HAP-1 (cell line): ENCODE measurements at regions not wholly inside any gene's neighbourhood (a gene's known extent, or its start where the extent isn't known, plus 50 kb on each side); places are given as distances from the start of the nearest gene placed in this dataset.

Source experiments
- DNase-seq, 2 experiments: peaks; one replicate each; pipeline ENCODE4 v3.0.0-alpha.2; 2016 to 2020; ENCODE audit warnings: low spot score in 2 of 2
- H3K27me3 ChIP-seq: fragments of 250-450 bp; sonication (Bioruptor Pico); 2 replicates; pipeline ENCODE4 v1.5.1; 2020; ENCODE audit warnings: low read depth, mild to moderate bottlenecking, moderate library complexity
- H3K36me3 ChIP-seq: fragments of 250-450 bp; sonication (Bioruptor Pico); replicated peaks from 2 replicates; pipeline ENCODE4 v1.5.1; 2020; ENCODE audit warnings: mild to moderate bottlenecking
- H3K4me1 ChIP-seq: fragments of 250-450 bp; sonication (Bioruptor Pico); 2 replicates; pipeline ENCODE4 v1.5.1; 2020; ENCODE audit warnings: mild to moderate bottlenecking
- H3K4me3 ChIP-seq: fragments of 250-450 bp; sonication (Bioruptor Pico); 2 replicates; pipeline ENCODE4 v1.5.1; 2020; ENCODE audit warnings: mild to moderate bottlenecking, moderate library complexity
- H3K9me3 ChIP-seq: fragments of 250-450 bp; sonication (Bioruptor Pico); 2 replicates; pipeline ENCODE4 v1.5.1; 2020; ENCODE audit warnings: mild to moderate bottlenecking, moderate library complexity
- in situ Hi-C: fragments of 300-500 bp; cut with MboI; formaldehyde crosslinking; loops from 3 replicates; pipeline ENCODE4 v1.14.3; 2020; ENCODE audit warnings: low sequenced_read_pairs, inconsistent platforms, mixed read lengths

DNA sequence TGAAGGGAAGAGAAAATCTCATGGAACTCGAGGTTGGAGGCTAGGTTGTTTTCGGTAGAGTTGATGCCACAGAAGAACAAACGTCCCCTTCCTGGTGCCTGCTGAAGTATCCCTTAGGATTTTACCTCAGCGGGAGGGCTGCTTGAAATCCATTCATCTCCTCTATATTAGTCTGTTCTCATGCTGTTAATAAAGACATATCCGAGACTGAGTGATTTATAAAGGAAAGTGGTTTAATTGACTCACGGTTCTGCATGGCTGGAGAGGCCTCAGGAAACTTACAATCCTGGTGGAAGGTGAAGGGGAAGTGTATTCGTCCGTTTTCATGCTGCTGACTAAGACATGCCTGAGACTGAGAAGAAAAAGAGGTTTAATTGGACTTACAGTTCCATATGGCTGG, 413.5 kb downstream of the NPHP4 start:
- Histone ChIP-seq H3K27me3 (no peaks in the 10 kb centered on the region), H3K36me3 (no peaks in the 10 kb centered on the region), H3K4me1 (no peaks in the 10 kb centered on the region), H3K4me3 (no peak overlapping the region), H3K9me3 (no peaks in the 10 kb centered on the region)
- no peak for DNase-seq
- in situ Hi-C loops: no loop called here

GRCh38 chr1:5577255-5578040, 414.8 kb downstream of the NPHP4 start:
- Histone ChIP-seq H3K36me3 (no peaks in the 10 kb centered on the region), H3K27me3 (no peaks in the 10 kb centered on the region), H3K4me3 (no peak overlapping the region), H3K4me1 (no peaks in the 10 kb centered on the region), H3K9me3 (no peaks in the 10 kb centered on the region)
- in situ Hi-C loops: no loop called here
- DNase-seq: no peak

GRCh38 chr1:5576673-5577065, 415.6 kb downstream of the NPHP4 start:
- no peak overlapping the region for H3K4me3 ChIP-seq
- H3K36me3 ChIP-seq: no peaks in the 10 kb centered on the region
- H3K4me1 ChIP-seq: no peaks in the 10 kb centered on the region
- DNase-seq: no peak
- in situ Hi-C loops: no loop called here
- no peaks in the 10 kb centered on the region for H3K27me3 ChIP-seq
- no peaks in the 10 kb centered on the region for H3K9me3 ChIP-seq

DNA sequence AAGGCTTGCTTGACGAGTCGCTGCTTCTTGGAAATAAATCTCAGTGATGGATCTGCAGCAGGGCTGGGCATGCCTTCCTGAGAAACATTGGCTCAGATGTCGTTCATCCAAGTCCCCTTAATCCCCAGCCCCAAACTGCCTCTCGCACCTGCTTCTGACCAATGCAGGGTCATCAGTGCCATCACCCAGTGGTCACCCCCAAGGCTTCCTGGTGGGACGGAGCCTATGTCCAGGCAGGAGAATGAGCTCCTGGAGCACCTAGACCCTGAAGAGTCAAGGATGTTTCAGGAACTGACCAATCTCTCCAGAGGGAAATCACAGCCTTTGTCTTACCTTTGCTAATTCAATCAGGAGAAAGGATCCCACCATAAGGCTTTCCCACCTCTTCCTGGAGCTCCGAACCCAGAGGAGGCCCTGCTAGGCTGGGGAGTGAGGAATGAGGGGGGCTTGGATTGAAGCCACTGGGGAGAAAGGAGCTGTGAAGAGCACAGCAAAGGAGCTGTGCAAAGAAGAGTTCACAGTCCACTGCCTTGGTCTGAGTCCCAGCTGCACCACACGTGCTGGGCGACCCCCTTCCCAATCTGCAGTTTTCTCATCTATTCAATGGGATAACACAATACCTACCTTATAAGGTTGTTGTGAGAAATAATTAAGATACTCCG, 416.1 kb downstream of the NPHP4 start:
- H3K27me3 ChIP-seq: no peaks in the 10 kb centered on the region
- no peak overlapping the region for H3K4me3 ChIP-seq
- H3K36me3 ChIP-seq: no peaks in the 10 kb centered on the region
- no peaks in the 10 kb centered on the region for H3K4me1 ChIP-seq
- in situ Hi-C loops: no loop called here
- DNase-seq: no peak
- no peaks in the 10 kb centered on the region for H3K9me3 ChIP-seq

- in situ Hi-C loops: no loop called here
- no peaks in the 10 kb centered on the region for H3K36me3 ChIP-seq
- no peaks in the 10 kb centered on the region for H3K9me3 ChIP-seq
- no peaks in the 10 kb centered on the region for H3K27me3 ChIP-seq
- H3K4me1 ChIP-seq: no peaks in the 10 kb centered on the region
- DNase-seq: no peak
- H3K4me3 ChIP-seq: no peak overlapping the region
These were observed 416.8 kb downstream of the NPHP4 start for GRCh38 chr1:5575396-5575940.

DNA sequence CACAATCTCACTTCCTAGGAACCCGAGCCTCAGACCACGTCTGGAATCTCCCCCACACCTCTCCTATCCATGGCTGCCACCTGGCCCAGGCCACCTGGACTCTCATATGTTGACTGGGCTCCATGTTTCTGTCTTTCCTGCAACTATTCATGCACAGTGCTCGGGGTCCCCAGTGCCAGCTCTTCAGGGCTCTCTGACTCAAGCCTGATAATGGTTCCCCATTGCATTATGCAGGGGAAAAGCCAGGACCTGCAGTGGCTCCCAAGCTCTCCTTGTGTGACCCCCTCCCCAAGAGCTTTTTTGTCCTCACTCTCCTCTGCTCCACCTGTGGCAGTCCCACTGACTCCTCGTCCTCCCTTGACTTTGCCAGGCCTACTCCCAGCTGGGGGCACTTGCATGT, 417.6 kb downstream of the NPHP4 start:
- in situ Hi-C loops: no loop called here
- Histone ChIP-seq H3K4me1 (no peaks in the 10 kb centered on the region), H3K9me3 (no peaks in the 10 kb centered on the region), H3K4me3 (no peak overlapping the region), H3K36me3 (no peaks in the 10 kb centered on the region), H3K27me3 (no peaks in the 10 kb centered on the region)
- DNase-seq: no peak

DNA sequence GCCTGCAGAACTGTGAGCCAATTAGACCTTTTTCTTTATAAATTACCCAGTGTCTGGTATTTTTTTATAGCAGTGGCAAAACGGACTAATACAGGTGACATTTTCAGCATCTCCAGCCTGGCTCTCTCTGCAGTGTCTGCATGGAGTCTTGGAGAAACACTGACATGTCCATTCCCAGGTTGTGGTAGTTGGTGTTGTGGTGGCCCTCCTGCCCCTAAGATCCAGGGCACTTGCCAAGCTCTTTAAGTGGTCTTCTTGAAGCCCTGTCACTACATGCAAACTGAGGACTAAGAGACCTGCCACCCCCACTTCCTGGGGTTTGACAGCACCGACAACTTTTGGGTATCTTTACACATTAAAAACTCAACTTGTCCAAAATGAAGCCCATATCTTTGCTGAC, 419.4 kb downstream of the NPHP4 start:
- in situ Hi-C loops: no loop called here
- Histone ChIP-seq H3K4me3 (no peak overlapping the region), H3K4me1 (no peaks in the 10 kb centered on the region), H3K9me3 (no peaks in the 10 kb centered on the region), H3K36me3 (no peaks in the 10 kb centered on the region), H3K27me3 (no peaks in the 10 kb centered on the region)
- no peak for DNase-seq

- Histone ChIP-seq H3K27me3 (no peaks in the 10 kb centered on the region), H3K4me3 (no peak overlapping the region), H3K4me1 (no peaks in the 10 kb centered on the region), H3K9me3 (no peaks in the 10 kb centered on the region), H3K36me3 (no peaks in the 10 kb centered on the region)
- in situ Hi-C loops: no loop called here
- DNase-seq: no peak
These were observed 420.3 kb downstream of the NPHP4 start for GRCh38 chr1:5571861-5572401.

DNA sequence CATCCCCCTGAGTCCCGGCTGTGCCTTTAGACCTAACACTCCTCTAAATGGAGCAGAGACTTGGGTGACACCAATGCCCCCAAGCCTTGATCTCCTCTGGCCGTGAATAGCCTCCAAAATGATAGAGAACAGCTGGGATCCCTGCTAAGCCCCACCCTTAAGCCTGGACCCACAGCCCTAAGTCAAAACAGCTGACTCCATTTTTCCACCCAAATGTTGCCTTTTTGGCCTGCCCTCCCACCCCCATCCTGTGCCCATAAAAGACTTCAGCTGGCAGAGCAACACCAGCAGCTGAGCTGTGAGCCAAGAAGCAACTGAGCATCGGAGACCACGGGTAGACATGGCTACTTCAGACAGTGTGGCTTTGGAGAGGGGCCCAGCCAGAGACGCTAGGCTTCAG, 420.8 kb downstream of the NPHP4 start:
- DNase-seq: no peak
- H3K9me3 ChIP-seq: no peaks in the 10 kb centered on the region
- H3K27me3 ChIP-seq: no peaks in the 10 kb centered on the region
- H3K4me1 ChIP-seq: no peaks in the 10 kb centered on the region
- in situ Hi-C loops: no loop called here
- no peaks in the 10 kb centered on the region for H3K36me3 ChIP-seq
- no peak overlapping the region for H3K4me3 ChIP-seq

DNA sequence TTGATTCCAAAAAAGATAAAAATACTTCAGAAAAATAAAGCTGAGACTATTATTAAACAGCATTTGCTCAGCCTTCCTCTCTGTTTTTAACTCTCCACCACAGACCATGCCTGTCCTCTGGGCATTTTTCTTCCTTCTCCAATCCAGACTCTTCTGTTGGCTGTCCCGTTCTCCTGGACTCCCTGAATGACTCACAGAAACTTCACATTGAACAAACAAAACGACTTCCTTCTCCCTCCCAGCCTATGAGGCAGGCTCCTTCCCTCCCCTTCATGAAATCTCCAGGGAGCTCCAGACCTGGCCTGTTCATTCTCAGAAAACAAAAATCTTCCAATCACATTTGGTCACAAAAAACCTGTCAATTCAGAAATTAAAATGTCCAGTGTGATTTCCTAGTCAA, 421.3 kb downstream of the NPHP4 start:
- Histone ChIP-seq H3K4me3 (no peak overlapping the region), H3K27me3 (no peaks in the 10 kb centered on the region), H3K36me3 (no peaks in the 10 kb centered on the region), H3K9me3 (no peaks in the 10 kb centered on the region), H3K4me1 (no peaks in the 10 kb centered on the region)
- in situ Hi-C loops: no loop called here
- no peak for DNase-seq

GRCh38 chr1:5568321-5568720, 423.9 kb downstream of the NPHP4 start:
- H3K4me1 ChIP-seq: no peaks in the 10 kb centered on the region
- H3K4me3 ChIP-seq: no peak overlapping the region
- H3K36me3 ChIP-seq: no peaks in the 10 kb centered on the region
- no peaks in the 10 kb centered on the region for H3K9me3 ChIP-seq
- no peak for DNase-seq
- H3K27me3 ChIP-seq: no peaks in the 10 kb centered on the region
- in situ Hi-C loops: no loop called here

- Histone ChIP-seq H3K9me3 (no peaks in the 10 kb centered on the region), H3K4me1 (no peaks in the 10 kb centered on the region), H3K4me3 (no peak overlapping the region), H3K36me3 (no peaks in the 10 kb centered on the region), H3K27me3 (no peaks in the 10 kb centered on the region)
- DNase-seq: no peak
- in situ Hi-C loops: no loop called here
These were observed 424.4 kb downstream of the NPHP4 start for GRCh38 chr1:5567839-5568238.

GRCh38 chr1:5566924-5567323, 425.3 kb downstream of the NPHP4 start:
- Histone ChIP-seq H3K9me3 (no peaks in the 10 kb centered on the region), H3K4me3 (no peak overlapping the region), H3K4me1 (no peaks in the 10 kb centered on the region), H3K36me3 (no peaks in the 10 kb centered on the region), H3K27me3 (no peaks in the 10 kb centered on the region)
- in situ Hi-C loops: no loop called here
- DNase-seq: no peak
